HEK293 (cell line): ENCODE measurements at regions not wholly inside any gene's neighbourhood (a gene's known extent, or its start where the extent isn't known, plus 50 kb on each side); places are given as distances from the start of the nearest gene placed in this dataset.

Experiments
- CTCF ChIA-PET: fragments of 350-600 bp; formaldehyde crosslinking; extraction: SDS; loops from one replicate; lab custom pipeline; 2021; ENCODE audit warnings: antibody characterized with exemption; lab: Yijun Ruan, JAX
- POLR2A ChIA-PET: fragments of 300-600 bp; formaldehyde crosslinking; extraction: SDS; loops from one replicate; lab custom pipeline; 2020; ENCODE audit warnings: antibody characterized with exemption, inconsistent platforms; lab: Yijun Ruan, JAX
- H3K27ac ChIP-seq: fragments of 200-500 bp; sonication (Bioruptor generic); 2 replicates; pipeline ENCODE4 v1.5.1; 2014; ENCODE audit warnings: low read depth, low read length, control low read depth, inconsistent platforms; ENCODE audit errors: extremely low read depth
- H3K36me3 ChIP-seq, 2 experiments: fragments of 200-500 bp in 1 of 2; sonication (Bioruptor generic) in 1 of 2; 1 replicate in 1 of 2; 2 replicates in 1 of 2; pipeline ENCODE4 v1.5.1; 2014 to 2017; ENCODE audit warnings: inconsistent platforms in 2 of 2, low read length in 2 of 2; ENCODE audit not compliant: control insufficient read depth in 2 of 2, insufficient read depth in 1 of 2
- H3K4me1 ChIP-seq: fragments of 200-500 bp; sonication (Bioruptor generic); 2 replicates; pipeline ENCODE4 v1.5.1; 2014; ENCODE audit warnings: mild to moderate bottlenecking, low read length, inconsistent platforms; ENCODE audit not compliant: control insufficient read depth, insufficient read depth
- H3K4me3 ChIP-seq: 2 replicates; pipeline ENCODE4 v1.5.1; 2011; ENCODE audit warnings: low read depth, mild to moderate bottlenecking, control low read depth, low read length, moderate library complexity
- H3K9me3 ChIP-seq: fragments of 200-500 bp; sonication (Bioruptor generic); 2 replicates; pipeline ENCODE4 v1.5.1; 2014; ENCODE audit warnings: low read depth, low read length, inconsistent platforms; ENCODE audit not compliant: control insufficient read depth, insufficient read depth
- BCL11A ChIP-seq: fragments of 450-650 bp; formaldehyde crosslinking; IDR thresholded peaks from 2 replicates; pipeline ENCODE4 v1.5.1; 2016; ENCODE audit warnings: low read depth, missing biosample characterization, missing genetic modification characterization
- GLI4 ChIP-seq: fragments of 450-650 bp; formaldehyde crosslinking; IDR thresholded peaks from 2 replicates; pipeline ENCODE4 v1.5.1; 2016; ENCODE audit warnings: missing biosample characterization, missing genetic modification characterization
- REPIN1 ChIP-seq: fragments of 450-650 bp; formaldehyde crosslinking; IDR thresholded peaks from 2 replicates; pipeline ENCODE4 v1.5.1; 2017; ENCODE audit warnings: missing biosample characterization, missing genetic modification characterization, low read depth
- SETDB1 ChIP-seq: IDR thresholded peaks from one replicate; pipeline ENCODE4 v1.6.1; 2017; ENCODE audit warnings: mild to moderate bottlenecking, low read length, moderate library complexity, mixed read lengths; ENCODE audit not compliant: insufficient read length
- ZFHX2 ChIP-seq: fragments of 450-650 bp; formaldehyde crosslinking; conservative IDR thresholded peaks from 2 replicates; pipeline ENCODE4 v1.5.1; 2016; ENCODE audit warnings: missing biosample characterization, missing genetic modification characterization
- ZFP3 ChIP-seq: fragments of 450-650 bp; formaldehyde crosslinking; IDR thresholded peaks from 2 replicates; pipeline ENCODE4 v1.5.1; 2016; ENCODE audit warnings: low read depth, missing biosample characterization, missing genetic modification characterization
- ZNF121 ChIP-seq: fragments of 450-650 bp; formaldehyde crosslinking; IDR thresholded peaks from 2 replicates; pipeline ENCODE4 v1.5.1; 2016; ENCODE audit warnings: missing biosample characterization, missing genetic modification characterization
- ZNF155 ChIP-seq: fragments of 450-650 bp; formaldehyde crosslinking; IDR thresholded peaks from 2 replicates; pipeline ENCODE4 v1.5.1; 2016; ENCODE audit warnings: missing biosample characterization, missing genetic modification characterization
- ZNF169 ChIP-seq: fragments of 450-650 bp; formaldehyde crosslinking; IDR thresholded peaks from 2 replicates; pipeline ENCODE4 v1.5.1; 2016; ENCODE audit warnings: missing biosample characterization, missing genetic modification characterization
- ZNF174 ChIP-seq: fragments of 450-650 bp; formaldehyde crosslinking; IDR thresholded peaks from 2 replicates; pipeline ENCODE4 v1.5.0; 2017; ENCODE audit warnings: missing biosample characterization, mild to moderate bottlenecking, missing genetic modification characterization
- ZNF24 ChIP-seq: fragments of 450-650 bp; formaldehyde crosslinking; IDR thresholded peaks from 2 replicates; pipeline ENCODE4 v1.5.1; 2016; ENCODE audit warnings: missing biosample characterization, missing genetic modification characterization
- ZNF341 ChIP-seq: fragments of 450-650 bp; formaldehyde crosslinking; IDR thresholded peaks from 2 replicates; pipeline ENCODE4; 2016; ENCODE audit warnings: low read depth, missing biosample characterization, missing genetic modification characterization
- TF ChIP-seq, protein P1 (sequence below): fragments of 450-650 bp; formaldehyde crosslinking; IDR thresholded peaks from 2 replicates; pipeline ENCODE4 v1.5.1; 2016; ENCODE audit warnings: missing biosample characterization, missing genetic modification characterization, borderline replicate concordance
- TF ChIP-seq, protein P2 (sequence below): fragments of 450-650 bp; formaldehyde crosslinking; IDR thresholded peaks from 2 replicates; pipeline ENCODE4 v1.5.1; 2016; ENCODE audit warnings: missing biosample characterization, missing genetic modification characterization
- TF ChIP-seq, protein P3 (sequence below): fragments of 450-650 bp; formaldehyde crosslinking; IDR thresholded peaks from 2 replicates; pipeline ENCODE4 v1.5.1; 2016; ENCODE audit warnings: missing biosample characterization, missing genetic modification characterization
- TF ChIP-seq, protein P4 (sequence below): fragments of 450-650 bp; formaldehyde crosslinking; conservative IDR thresholded peaks from 2 replicates; pipeline ENCODE4 v1.5.1; 2016; ENCODE audit warnings: low read depth, missing biosample characterization, missing genetic modification characterization

DNA sequence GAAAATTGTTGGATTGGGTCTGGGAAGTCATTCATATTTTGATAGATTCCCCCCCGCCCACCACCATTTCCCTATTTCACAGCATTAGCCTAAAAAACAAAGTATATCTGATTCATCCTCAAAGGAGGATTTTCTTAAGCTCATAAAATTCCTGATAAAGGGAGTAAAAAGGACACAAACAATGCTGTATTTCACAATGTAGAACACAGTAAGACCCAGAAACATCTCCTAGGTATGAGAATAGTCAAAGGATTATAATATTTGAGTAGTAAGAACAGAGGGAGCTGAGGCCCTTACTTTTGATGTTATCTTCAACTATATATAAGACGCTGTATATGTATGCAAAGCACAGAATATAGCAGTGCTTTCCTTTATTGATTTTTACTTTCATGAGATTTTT is 225.3 kb downstream of the TGFB2 start:
- Histone ChIP-seq H3K36me3 (no peaks in the 10 kb centered on the region), H3K9me3 (no peaks in the 10 kb centered on the region), H3K4me3 (no peak overlapping the region), H3K4me1 (no peaks in the 10 kb centered on the region), H3K27ac (no peak overlapping the region)
- TF ChIP-seq, protein P1, sequence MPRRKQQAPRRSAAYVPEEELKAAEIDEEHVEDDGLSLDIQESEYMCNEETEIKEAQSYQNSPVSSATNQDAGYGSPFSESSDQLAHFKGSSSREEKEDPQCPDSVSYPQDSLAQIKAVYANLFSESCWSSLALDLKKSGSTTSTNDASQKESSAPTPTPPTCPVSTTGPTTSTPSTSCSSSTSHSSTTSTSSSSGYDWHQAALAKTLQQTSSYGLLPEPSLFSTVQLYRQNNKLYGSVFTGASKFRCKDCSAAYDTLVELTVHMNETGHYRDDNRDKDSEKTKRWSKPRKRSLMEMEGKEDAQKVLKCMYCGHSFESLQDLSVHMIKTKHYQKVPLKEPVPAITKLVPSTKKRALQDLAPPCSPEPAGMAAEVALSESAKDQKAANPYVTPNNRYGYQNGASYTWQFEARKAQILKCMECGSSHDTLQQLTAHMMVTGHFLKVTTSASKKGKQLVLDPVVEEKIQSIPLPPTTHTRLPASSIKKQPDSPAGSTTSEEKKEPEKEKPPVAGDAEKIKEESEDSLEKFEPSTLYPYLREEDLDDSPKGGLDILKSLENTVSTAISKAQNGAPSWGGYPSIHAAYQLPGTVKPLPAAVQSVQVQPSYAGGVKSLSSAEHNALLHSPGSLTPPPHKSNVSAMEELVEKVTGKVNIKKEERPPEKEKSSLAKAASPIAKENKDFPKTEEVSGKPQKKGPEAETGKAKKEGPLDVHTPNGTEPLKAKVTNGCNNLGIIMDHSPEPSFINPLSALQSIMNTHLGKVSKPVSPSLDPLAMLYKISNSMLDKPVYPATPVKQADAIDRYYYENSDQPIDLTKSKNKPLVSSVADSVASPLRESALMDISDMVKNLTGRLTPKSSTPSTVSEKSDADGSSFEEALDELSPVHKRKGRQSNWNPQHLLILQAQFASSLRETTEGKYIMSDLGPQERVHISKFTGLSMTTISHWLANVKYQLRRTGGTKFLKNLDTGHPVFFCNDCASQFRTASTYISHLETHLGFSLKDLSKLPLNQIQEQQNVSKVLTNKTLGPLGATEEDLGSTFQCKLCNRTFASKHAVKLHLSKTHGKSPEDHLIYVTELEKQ (tag by site-specific recombination) = no peak
- TF ChIP-seq REPIN1 (tag by site-specific recombination) = no peak
- TF ChIP-seq, protein P2, sequence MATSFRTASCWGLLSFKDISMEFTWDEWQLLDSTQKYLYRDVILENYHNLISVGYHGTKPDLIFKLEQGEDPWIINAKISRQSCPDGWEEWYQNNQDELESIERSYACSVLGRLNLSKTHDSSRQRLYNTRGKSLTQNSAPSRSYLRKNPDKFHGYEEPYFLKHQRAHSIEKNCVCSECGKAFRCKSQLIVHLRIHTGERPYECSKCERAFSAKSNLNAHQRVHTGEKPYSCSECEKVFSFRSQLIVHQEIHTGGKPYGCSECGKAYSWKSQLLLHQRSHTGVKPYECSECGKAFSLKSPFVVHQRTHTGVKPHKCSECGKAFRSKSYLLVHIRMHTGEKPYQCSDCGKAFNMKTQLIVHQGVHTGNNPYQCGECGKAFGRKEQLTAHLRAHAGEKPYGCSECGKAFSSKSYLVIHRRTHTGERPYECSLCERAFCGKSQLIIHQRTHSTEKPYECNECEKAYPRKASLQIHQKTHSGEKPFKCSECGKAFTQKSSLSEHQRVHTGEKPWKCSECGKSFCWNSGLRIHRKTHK (tag by site-specific recombination) = no peak
- ChIA-PET CTCF (no interaction called here), POLR2A (no interaction called here)

DNA sequence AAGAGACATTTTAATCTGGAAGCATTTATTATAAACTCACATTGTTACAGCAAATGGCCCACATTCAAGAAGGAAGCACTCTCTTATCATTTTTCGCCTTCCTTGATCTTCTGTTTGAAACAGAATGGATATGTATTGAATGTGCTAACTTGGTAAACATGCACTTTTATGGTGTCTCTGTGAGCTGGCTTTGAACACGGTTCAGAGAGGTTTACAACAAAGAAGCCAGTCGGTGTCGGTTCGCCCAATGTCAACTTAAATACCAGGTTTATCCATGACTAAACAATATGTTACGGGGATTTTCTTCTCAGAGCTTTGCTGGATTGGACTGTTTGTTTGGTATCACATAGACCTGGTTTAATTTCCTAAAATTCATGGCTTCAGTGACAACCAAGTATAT is 226.4 kb downstream of the TGFB2 start:
- TF ChIP-seq ZFHX2 (tag by site-specific recombination) = no peak
- no peaks in the 10 kb centered on the region for H3K36me3 ChIP-seq
- no peak overlapping the region for H3K27ac ChIP-seq
- ChIA-PET CTCF (interaction anchor here (0.6 kb wide), 1 partner anchor 43 kb away, joined by 4 read pairs; no protein-coding TSS in a partner anchor), POLR2A (no interaction called here)
- H3K4me3 ChIP-seq = no peak overlapping the region
- H3K9me3 ChIP-seq = no peaks in the 10 kb centered on the region
- H3K4me1 ChIP-seq = no peaks in the 10 kb centered on the region

DNA sequence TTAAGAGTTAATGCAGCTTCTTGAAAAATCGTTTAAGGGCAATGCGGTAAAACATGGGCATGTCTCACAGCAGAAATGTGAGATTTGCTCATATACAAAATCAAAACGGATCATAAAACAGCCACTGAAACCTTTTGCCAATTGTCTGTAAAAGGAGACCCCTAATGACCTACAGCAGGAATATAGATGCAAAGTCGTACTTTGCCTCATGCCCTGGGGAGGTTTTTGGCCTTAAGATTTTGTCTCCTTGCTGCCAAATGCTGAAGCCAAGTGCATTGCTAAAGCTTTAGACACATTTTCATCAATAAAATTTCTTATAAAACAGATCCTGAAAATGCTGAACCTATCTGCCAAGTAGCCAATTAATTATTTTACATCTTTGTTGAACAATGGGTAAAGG is 226.9 kb downstream of the TGFB2 start:
- Histone ChIP-seq H3K4me1 (no peaks in the 10 kb centered on the region), H3K4me3 (no peak overlapping the region), H3K9me3 (no peaks in the 10 kb centered on the region), H3K27ac (no peak overlapping the region), H3K36me3 (no peaks in the 10 kb centered on the region)
- ChIA-PET CTCF (interaction anchor here (0.6 kb wide), 1 partner anchor 44 kb away, joined by 4 read pairs; no protein-coding TSS in a partner anchor), POLR2A (no interaction called here)
- no peak for TF ChIP-seq ZNF121 (tag by site-specific recombination)
- TF ChIP-seq, protein P3, sequence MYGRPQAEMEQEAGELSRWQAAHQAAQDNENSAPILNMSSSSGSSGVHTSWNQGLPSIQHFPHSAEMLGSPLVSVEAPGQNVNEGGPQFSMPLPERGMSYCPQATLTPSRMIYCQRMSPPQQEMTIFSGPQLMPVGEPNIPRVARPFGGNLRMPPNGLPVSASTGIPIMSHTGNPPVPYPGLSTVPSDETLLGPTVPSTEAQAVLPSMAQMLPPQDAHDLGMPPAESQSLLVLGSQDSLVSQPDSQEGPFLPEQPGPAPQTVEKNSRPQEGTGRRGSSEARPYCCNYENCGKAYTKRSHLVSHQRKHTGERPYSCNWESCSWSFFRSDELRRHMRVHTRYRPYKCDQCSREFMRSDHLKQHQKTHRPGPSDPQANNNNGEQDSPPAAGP (tag by site-specific recombination) = no peak
- no peak for TF ChIP-seq SETDB1
- TF ChIP-seq BCL11A (tag by site-specific recombination) = no peak
- TF ChIP-seq, protein P1 (tag by site-specific recombination) = no peak
- no peak for TF ChIP-seq ZFP3 (tag by site-specific recombination)
- TF ChIP-seq ZNF169 (tag by site-specific recombination) = no peak
- no peak for TF ChIP-seq ZNF24 (tag by site-specific recombination)
- no peak for TF ChIP-seq GLI4
- TF ChIP-seq, protein P4, sequence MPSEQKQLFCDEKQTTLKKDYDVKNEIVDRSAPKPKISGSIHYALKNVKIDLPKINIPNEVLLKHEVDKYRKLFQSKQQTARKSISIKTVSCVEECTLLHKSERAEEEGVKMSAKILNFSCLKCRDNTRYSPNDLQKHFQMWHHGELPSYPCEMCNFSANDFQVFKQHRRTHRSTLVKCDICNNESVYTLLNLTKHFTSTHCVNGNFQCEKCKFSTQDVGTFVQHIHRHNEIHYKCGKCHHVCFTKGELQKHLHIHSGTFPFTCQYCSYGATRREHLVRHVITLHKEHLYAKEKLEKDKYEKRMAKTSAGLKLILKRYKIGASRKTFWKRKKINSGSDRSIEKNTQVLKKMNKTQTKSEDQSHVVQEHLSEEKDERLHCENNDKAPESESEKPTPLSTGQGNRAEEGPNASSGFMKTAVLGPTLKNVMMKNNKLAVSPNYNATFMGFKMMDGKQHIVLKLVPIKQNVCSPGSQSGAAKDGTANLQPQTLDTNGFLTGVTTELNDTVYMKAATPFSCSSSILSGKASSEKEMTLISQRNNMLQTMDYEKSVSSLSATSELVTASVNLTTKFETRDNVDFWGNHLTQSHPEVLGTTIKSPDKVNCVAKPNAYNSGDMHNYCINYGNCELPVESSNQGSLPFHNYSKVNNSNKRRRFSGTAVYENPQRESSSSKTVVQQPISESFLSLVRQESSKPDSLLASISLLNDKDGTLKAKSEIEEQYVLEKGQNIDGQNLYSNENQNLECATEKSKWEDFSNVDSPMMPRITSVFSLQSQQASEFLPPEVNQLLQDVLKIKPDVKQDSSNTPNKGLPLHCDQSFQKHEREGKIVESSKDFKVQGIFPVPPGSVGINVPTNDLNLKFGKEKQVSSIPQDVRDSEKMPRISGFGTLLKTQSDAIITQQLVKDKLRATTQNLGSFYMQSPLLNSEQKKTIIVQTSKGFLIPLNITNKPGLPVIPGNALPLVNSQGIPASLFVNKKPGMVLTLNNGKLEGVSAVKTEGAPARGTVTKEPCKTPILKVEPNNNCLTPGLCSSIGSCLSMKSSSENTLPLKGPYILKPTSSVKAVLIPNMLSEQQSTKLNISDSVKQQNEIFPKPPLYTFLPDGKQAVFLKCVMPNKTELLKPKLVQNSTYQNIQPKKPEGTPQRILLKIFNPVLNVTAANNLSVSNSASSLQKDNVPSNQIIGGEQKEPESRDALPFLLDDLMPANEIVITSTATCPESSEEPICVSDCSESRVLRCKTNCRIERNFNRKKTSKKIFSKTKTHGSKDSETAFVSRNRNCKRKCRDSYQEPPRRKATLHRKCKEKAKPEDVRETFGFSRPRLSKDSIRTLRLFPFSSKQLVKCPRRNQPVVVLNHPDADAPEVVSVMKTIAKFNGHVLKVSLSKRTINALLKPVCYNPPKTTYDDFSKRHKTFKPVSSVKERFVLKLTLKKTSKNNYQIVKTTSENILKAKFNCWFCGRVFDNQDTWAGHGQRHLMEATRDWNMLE (tag by site-specific recombination) = no peak
- no peak for TF ChIP-seq ZNF174 (tag by site-specific recombination)
- no peak for TF ChIP-seq ZFHX2 (tag by site-specific recombination)
- TF ChIP-seq ZNF155 (tag by site-specific recombination) = no peak
- TF ChIP-seq ZNF341 (tag by site-specific recombination) = no peak
